HCT116 (cell line): ENCODE measurements at regions not wholly inside any gene's neighbourhood (a gene's known extent, or its start where the extent isn't known, plus 50 kb on each side); places are given as distances from the start of the nearest gene placed in this dataset.

Experiments
- ATAC-seq: fragments of 200-7000 bp; cut with Tn5 transposase; 2 replicates; pipeline ENCODE4 v1.9.1; 2020; ENCODE audit warnings: mild to moderate bottlenecking, moderate library complexity
- BruUV-seq: library from RNA; stranded (reverse); fragments of 400-500 nt; replicated peaks from 2 replicates; lab custom pipeline; 2021; lab: Mats Ljungman, UMichigan
- CTCF ChIA-PET: fragments of 300-600 bp; sonication (Branson Sonifier 250); formaldehyde crosslinking; loops from one replicate; lab custom pipeline; 2021; ENCODE audit warnings: antibody characterized with exemption; lab: Charles Lee
- POLR2A ChIA-PET: fragments of 300-600, 350-600 bp; sonication (Branson Sonifier 250); formaldehyde crosslinking; loops from one replicate; lab custom pipeline; 2021; ENCODE audit warnings: antibody characterized with exemption; lab: Charles Lee
- RAD21 ChIA-PET, 2 experiments: fragments of 300-600 bp; sonication (Branson Sonifier 250); formaldehyde crosslinking; loops; one replicate each; lab custom pipeline; 2023; ENCODE audit warnings: low total read pairs in 2 of 2; ENCODE audit not compliant: uncharacterized antibody in 2 of 2, unreplicated experiment in 2 of 2, low non-redundant PET in 1 of 2; lab: Charles Lee
- DNase-seq: peaks from one replicate; pipeline ENCODE4 v3.0.0-alpha.2; 2010; ENCODE audit warnings: low read depth, low spot score
- H2AFZ ChIP-seq: fragments of 200-600 bp; shearing (Covaris generic), sonication (generic); 2 replicates; pipeline ENCODE4 v1.6.1; 2017; ENCODE audit warnings: low read depth, mixed run types, mixed read lengths, antibody characterized with exemption, low read length; ENCODE audit not compliant: poor library complexity, severe bottlenecking
- H3K27ac ChIP-seq: 2 replicates; pipeline ENCODE4 v1.5.1; 2012; ENCODE audit warnings: low read depth, low read length
- H3K27me3 ChIP-seq: fragments of 200-600 bp; sonication (generic); 2 replicates; pipeline ENCODE4 v1.6.1; 2016; ENCODE audit warnings: mixed run types, low read length, mixed read lengths; ENCODE audit not compliant: insufficient read depth
- H3K36me3 ChIP-seq, 2 experiments: fragments of 200-500 bp in 1 of 2; fragments of 200-600 bp in 1 of 2; sonication (Bioruptor generic) in 1 of 2; sonication (generic) in 1 of 2; 2 replicates each; pipeline versions ENCODE4 v1.5.1 to v1.6.1; 2014 to 2016; ENCODE audit warnings: low read length in 2 of 2, inconsistent platforms in 1 of 2, mixed read lengths in 1 of 2, mixed run types in 1 of 2; ENCODE audit not compliant: insufficient read depth in 2 of 2, control insufficient read depth in 1 of 2
- H3K4me1 ChIP-seq, 2 experiments: fragments of 200-600 bp in 1 of 2; sonication (generic) in 1 of 2; 2 replicates each; pipeline versions ENCODE4 v1.5.1 to v1.6.1; 2012 to 2017; ENCODE audit warnings: low read length in 2 of 2, inconsistent platforms in 1 of 2, mild to moderate bottlenecking in 1 of 2, mixed read lengths in 1 of 2, mixed run types in 1 of 2, moderate library complexity in 1 of 2; ENCODE audit not compliant: insufficient read depth in 2 of 2, control insufficient read depth in 1 of 2
- H3K4me2 ChIP-seq: fragments of 200-600 bp; sonication (generic); 2 replicates; pipeline ENCODE4 v1.6.1; 2017; ENCODE audit warnings: mixed run types, low read length, mixed read lengths
- H3K4me3 ChIP-seq, 2 experiments: fragments of 200-600 bp in 1 of 2; sonication (generic) in 1 of 2; replicated peaks in 1 of 2; 2 replicates each; pipeline ENCODE4 v1.5.1; 2011 to 2016; ENCODE audit warnings: low read length in 2 of 2, control low read depth in 1 of 2, low read depth in 1 of 2, mild to moderate bottlenecking in 1 of 2, mixed read lengths in 1 of 2, mixed run types in 1 of 2
- H3K79me2 ChIP-seq: fragments of 200-600 bp; sonication (generic); 2 replicates; pipeline ENCODE4 v1.6.1; 2017; ENCODE audit warnings: mild to moderate bottlenecking, mixed run types, low read length, moderate library complexity, mixed read lengths; ENCODE audit not compliant: insufficient read depth
- H3K9ac ChIP-seq: fragments of 200-600 bp; sonication (generic); 2 replicates; pipeline ENCODE4 v1.6.1; 2016; ENCODE audit warnings: low read length, mixed read lengths
- H3K9me2 ChIP-seq: fragments of 200-600 bp; sonication (generic), shearing (Covaris generic); 2 replicates; pipeline ENCODE4 v1.6.1; 2017; ENCODE audit warnings: mixed run types, mild to moderate bottlenecking, moderate library complexity; ENCODE audit not compliant: insufficient read depth
- H3K9me3 ChIP-seq, 2 experiments: fragments of 200-500 bp in 1 of 2; fragments of 200-600 bp in 1 of 2; sonication (Bioruptor generic) in 1 of 2; sonication (generic) in 1 of 2; 2 replicates each; pipeline ENCODE4 v1.6.1; 2014 to 2017; ENCODE audit warnings: low read length in 2 of 2, mixed read lengths in 2 of 2, inconsistent platforms in 1 of 2, low read depth in 1 of 2, mild to moderate bottlenecking in 1 of 2, mixed run types in 1 of 2, moderate library complexity in 1 of 2; ENCODE audit not compliant: control insufficient read depth in 1 of 2, insufficient read depth in 1 of 2
- H4K20me1 ChIP-seq: fragments of 200-600 bp; sonication (generic), shearing (Covaris generic); 2 replicates; pipeline ENCODE4 v1.6.1; 2017; ENCODE audit warnings: mixed run types, mild to moderate bottlenecking, moderate library complexity; ENCODE audit not compliant: insufficient read depth
- CEBPB ChIP-seq: IDR thresholded peaks from 2 replicates; pipeline ENCODE4 v1.6.1; 2012; ENCODE audit warnings: low read depth
- EGR1 ChIP-seq: IDR thresholded peaks from 2 replicates; pipeline ENCODE4 v1.6.1; 2012; ENCODE audit warnings: low read depth
- ELF1 ChIP-seq: IDR thresholded peaks from 2 replicates; pipeline ENCODE4 v1.6.1; 2012; ENCODE audit warnings: low read depth, borderline replicate concordance
- EZH2 ChIP-seq: fragments of 200-600 bp; sonication (generic); IDR thresholded peaks from 2 replicates; pipeline ENCODE4 v1.6.1; 2017; ENCODE audit warnings: antibody characterized with exemption, mixed run types
- EZH2phosphoT487 ChIP-seq: fragments of 200-600 bp; IDR thresholded peaks from 2 replicates; pipeline ENCODE4 v1.6.1; 2018; ENCODE audit warnings: antibody characterized with exemption, borderline replicate concordance
- FOSL1 ChIP-seq: IDR thresholded peaks from 2 replicates; pipeline ENCODE4 v1.6.1; 2012; ENCODE audit warnings: low read depth
- POLR2A ChIP-seq: IDR thresholded peaks from 2 replicates; pipeline ENCODE4 v1.7.0; 2011; ENCODE audit warnings: borderline replicate concordance; ENCODE audit not compliant: insufficient read depth, insufficient read length; ENCODE audit errors: extremely low read depth
- RAD21 ChIP-seq: IDR thresholded peaks from 2 replicates; pipeline ENCODE4 v1.6.1; 2012; ENCODE audit warnings: low read depth, mild to moderate bottlenecking
- SIN3A ChIP-seq: IDR thresholded peaks from 2 replicates; pipeline ENCODE4 v1.6.1; 2012; ENCODE audit warnings: low read depth
- SRF ChIP-seq: IDR thresholded peaks from 2 replicates; pipeline ENCODE4 v1.6.1; 2012; ENCODE audit warnings: low read depth
- TCF7L2 ChIP-seq: IDR thresholded peaks from 2 replicates; pipeline ENCODE4 v1.7.0; 2011; ENCODE audit warnings: borderline replicate concordance, inconsistent platforms; ENCODE audit not compliant: insufficient read depth, insufficient read length; ENCODE audit errors: extremely low read depth
- ZFX ChIP-seq: fragments of 450-650 bp; IDR thresholded peaks from 2 replicates; pipeline ENCODE4 v1.6.1; 2017
- ZNF274 ChIP-seq: fragments of 200-500 bp; sonication (Bioruptor generic); IDR thresholded peaks from 2 replicates; pipeline ENCODE4 v1.6.1; 2014; ENCODE audit warnings: mild to moderate bottlenecking, low read depth, low read length, inconsistent platforms
- intact Hi-C: fragments of 100-400 bp; cut with micrococcal nuclease; formaldehyde crosslinking; loops from 2 replicates; pipeline ENCODE4 v1.10.0; 2022
- TF ChIP-seq, protein P1 (sequence below): IDR thresholded peaks from 2 replicates; pipeline ENCODE4 v1.6.1; 2012
- TF ChIP-seq, protein P2 (sequence below): IDR thresholded peaks from 2 replicates; pipeline ENCODE4 v1.6.1; 2011; ENCODE audit warnings: mild to moderate bottlenecking, low read length, moderate library complexity; ENCODE audit not compliant: insufficient replicate concordance; ENCODE audit errors: extremely low read depth
- TF ChIP-seq, protein P3 (sequence below), 3 experiments: fragments of 200-600 bp in 1 of 3; sonication (generic) in 1 of 3; IDR thresholded peaks in 2 of 3; conservative IDR thresholded peaks in 1 of 3; 2 replicates each; pipeline ENCODE4 v1.5.1; 2012 to 2017; ENCODE audit warnings: low read depth in 2 of 3, low read length in 2 of 3, antibody characterized with exemption in 1 of 3, borderline replicate concordance in 1 of 3, control low read depth in 1 of 3, mild to moderate bottlenecking in 1 of 3, mixed read lengths in 1 of 3, mixed run types in 1 of 3, moderate library complexity in 1 of 3; ENCODE audit not compliant: insufficient read depth in 1 of 3
- TF ChIP-seq, protein P4 (sequence below): IDR thresholded peaks from 2 replicates; pipeline ENCODE4 v1.6.1; 2012; ENCODE audit warnings: low read depth
- TF ChIP-seq, protein P5 (sequence below): IDR thresholded peaks from 2 replicates; pipeline ENCODE4 v1.6.1; 2012

DNA sequence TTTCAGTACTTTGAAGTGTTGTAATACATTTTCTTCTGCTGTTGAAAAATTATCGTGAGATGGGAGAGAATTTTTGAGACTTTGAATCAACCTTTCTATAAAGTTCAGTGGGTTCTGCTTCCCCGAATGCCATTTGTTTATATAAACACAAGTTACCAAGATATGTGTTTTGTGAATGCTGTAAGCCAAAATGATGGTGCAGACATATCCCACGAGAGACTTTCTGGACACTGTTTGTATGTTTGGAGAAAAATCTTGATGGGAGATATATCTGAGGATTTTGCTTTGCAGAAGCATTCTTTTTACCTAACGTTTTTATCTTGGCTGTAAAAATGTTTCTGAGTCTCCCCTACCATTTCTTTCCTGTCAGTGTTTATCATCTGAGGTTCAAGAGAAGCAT is 526.6 kb upstream of the ZNF717 start:
- Histone ChIP-seq H3K9ac (no peak overlapping the region), H2AFZ (no peak overlapping the region), H4K20me1 (no peaks in the 10 kb centered on the region), H3K36me3 (no peaks in the 10 kb centered on the region), H3K9me2 (no peaks in the 10 kb centered on the region), H3K79me2 (no peaks in the 10 kb centered on the region), H3K27ac (no peak overlapping the region), H3K4me1 (no peaks in the 10 kb centered on the region), H3K4me3 (no peak overlapping the region), H3K27me3 (no peaks in the 10 kb centered on the region), H3K9me3 (peaks cover 12 to 16% of the 10 kb centered on the region in 2 experiments; a peak in 2 of 4 replicates), H3K4me2 (no peak overlapping the region)
- TF ChIP-seq ZFX, result no peak
- TF ChIP-seq TCF7L2, result no peak
- TF ChIP-seq FOSL1, result no peak
- no peak for TF ChIP-seq EZH2phosphoT487
- TF ChIP-seq, protein P1, sequence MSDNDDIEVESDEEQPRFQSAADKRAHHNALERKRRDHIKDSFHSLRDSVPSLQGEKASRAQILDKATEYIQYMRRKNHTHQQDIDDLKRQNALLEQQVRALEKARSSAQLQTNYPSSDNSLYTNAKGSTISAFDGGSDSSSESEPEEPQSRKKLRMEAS, result no peak
- TF ChIP-seq, protein P2, sequence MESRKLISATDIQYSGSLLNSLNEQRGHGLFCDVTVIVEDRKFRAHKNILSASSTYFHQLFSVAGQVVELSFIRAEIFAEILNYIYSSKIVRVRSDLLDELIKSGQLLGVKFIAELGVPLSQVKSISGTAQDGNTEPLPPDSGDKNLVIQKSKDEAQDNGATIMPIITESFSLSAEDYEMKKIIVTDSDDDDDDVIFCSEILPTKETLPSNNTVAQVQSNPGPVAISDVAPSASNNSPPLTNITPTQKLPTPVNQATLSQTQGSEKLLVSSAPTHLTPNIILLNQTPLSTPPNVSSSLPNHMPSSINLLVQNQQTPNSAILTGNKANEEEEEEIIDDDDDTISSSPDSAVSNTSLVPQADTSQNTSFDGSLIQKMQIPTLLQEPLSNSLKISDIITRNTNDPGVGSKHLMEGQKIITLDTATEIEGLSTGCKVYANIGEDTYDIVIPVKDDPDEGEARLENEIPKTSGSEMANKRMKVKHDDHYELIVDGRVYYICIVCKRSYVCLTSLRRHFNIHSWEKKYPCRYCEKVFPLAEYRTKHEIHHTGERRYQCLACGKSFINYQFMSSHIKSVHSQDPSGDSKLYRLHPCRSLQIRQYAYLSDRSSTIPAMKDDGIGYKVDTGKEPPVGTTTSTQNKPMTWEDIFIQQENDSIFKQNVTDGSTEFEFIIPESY, result no peak
- TF ChIP-seq EZH2, result no peak
- TF ChIP-seq SIN3A, result no peak
- no peak for TF ChIP-seq SRF
- TF ChIP-seq, protein P3, sequence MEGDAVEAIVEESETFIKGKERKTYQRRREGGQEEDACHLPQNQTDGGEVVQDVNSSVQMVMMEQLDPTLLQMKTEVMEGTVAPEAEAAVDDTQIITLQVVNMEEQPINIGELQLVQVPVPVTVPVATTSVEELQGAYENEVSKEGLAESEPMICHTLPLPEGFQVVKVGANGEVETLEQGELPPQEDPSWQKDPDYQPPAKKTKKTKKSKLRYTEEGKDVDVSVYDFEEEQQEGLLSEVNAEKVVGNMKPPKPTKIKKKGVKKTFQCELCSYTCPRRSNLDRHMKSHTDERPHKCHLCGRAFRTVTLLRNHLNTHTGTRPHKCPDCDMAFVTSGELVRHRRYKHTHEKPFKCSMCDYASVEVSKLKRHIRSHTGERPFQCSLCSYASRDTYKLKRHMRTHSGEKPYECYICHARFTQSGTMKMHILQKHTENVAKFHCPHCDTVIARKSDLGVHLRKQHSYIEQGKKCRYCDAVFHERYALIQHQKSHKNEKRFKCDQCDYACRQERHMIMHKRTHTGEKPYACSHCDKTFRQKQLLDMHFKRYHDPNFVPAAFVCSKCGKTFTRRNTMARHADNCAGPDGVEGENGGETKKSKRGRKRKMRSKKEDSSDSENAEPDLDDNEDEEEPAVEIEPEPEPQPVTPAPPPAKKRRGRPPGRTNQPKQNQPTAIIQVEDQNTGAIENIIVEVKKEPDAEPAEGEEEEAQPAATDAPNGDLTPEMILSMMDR (IDR thresholded peaks at IDR 0.05 in 2 of 3, conservative IDR thresholded peaks at IDR 0.05 in 1 of 3; ENCODE audit: borderline replicate concordance in 1 of 3, insufficient read depth in 1 of 3, low read depth in 2 of 3, low read length in 2 of 3), result no peak
- no peak for TF ChIP-seq CEBPB
- TF ChIP-seq, protein P4, sequence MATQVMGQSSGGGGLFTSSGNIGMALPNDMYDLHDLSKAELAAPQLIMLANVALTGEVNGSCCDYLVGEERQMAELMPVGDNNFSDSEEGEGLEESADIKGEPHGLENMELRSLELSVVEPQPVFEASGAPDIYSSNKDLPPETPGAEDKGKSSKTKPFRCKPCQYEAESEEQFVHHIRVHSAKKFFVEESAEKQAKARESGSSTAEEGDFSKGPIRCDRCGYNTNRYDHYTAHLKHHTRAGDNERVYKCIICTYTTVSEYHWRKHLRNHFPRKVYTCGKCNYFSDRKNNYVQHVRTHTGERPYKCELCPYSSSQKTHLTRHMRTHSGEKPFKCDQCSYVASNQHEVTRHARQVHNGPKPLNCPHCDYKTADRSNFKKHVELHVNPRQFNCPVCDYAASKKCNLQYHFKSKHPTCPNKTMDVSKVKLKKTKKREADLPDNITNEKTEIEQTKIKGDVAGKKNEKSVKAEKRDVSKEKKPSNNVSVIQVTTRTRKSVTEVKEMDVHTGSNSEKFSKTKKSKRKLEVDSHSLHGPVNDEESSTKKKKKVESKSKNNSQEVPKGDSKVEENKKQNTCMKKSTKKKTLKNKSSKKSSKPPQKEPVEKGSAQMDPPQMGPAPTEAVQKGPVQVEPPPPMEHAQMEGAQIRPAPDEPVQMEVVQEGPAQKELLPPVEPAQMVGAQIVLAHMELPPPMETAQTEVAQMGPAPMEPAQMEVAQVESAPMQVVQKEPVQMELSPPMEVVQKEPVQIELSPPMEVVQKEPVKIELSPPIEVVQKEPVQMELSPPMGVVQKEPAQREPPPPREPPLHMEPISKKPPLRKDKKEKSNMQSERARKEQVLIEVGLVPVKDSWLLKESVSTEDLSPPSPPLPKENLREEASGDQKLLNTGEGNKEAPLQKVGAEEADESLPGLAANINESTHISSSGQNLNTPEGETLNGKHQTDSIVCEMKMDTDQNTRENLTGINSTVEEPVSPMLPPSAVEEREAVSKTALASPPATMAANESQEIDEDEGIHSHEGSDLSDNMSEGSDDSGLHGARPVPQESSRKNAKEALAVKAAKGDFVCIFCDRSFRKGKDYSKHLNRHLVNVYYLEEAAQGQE, result no peak
- TF ChIP-seq ELF1, result no peak
- TF ChIP-seq EGR1, result no peak
- no peak for TF ChIP-seq POLR2A
- TF ChIP-seq, protein P5, sequence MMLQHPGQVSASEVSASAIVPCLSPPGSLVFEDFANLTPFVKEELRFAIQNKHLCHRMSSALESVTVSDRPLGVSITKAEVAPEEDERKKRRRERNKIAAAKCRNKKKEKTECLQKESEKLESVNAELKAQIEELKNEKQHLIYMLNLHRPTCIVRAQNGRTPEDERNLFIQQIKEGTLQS, result no peak
- TF ChIP-seq RAD21, result no peak
- no peak for TF ChIP-seq ZNF274
- CTCF ChIA-PET, result no interaction called here
- intact Hi-C loops, result no loop called here
- ATAC-seq (no peak), DNase-seq (no peak)
- POLR2A ChIA-PET, result no interaction called here
- RAD21 ChIA-PET, result no interaction called here
- no TSS peak for BruUV-seq
